HG02884 (cell line): ENCODE measurements at regions not wholly inside any gene's neighbourhood (a gene's known extent, or its start where the extent isn't known, plus 50 kb on each side); places are given as distances from the start of the nearest gene placed in this dataset.
"Not testable (repeated sequence)": the region's sequence is repeated elsewhere in the genome, so short reads cannot be mapped to it uniquely, and the experiment has no call there.

ENCODE experiments used
- ATAC-seq: cut with Tn5 transposase; IDR thresholded peaks from one replicate; pipeline ENCODE4 v1.9.1; 2021; ENCODE audit warnings: mild to moderate bottlenecking, moderate library complexity; ENCODE audit not compliant: unreplicated experiment

- no peak for ATAC-seq
Measured at GRCh38 chr22:22168941-22169867, 75.4 kb upstream of the VPREB1 start.

- no peak for ATAC-seq
Measured at GRCh38 chr22:22168190-22168940, 76.2 kb upstream of the VPREB1 start.

- peak; percentile 43 for ATAC-seq
Measured at GRCh38 chr22:22167791-22168189, 76.8 kb upstream of the VPREB1 start.

- no peak for ATAC-seq
Measured at GRCh38 chr22:22166941-22167713, 77.5 kb upstream of the VPREB1 start.

GRCh38 chr22:22165936-22166710 is 78.5 kb upstream of the VPREB1 start:
- ATAC-seq, result no peak

- no peak for ATAC-seq
Measured at GRCh38 chr22:22164541-22165272, 79.9 kb upstream of the VPREB1 start.

- ATAC-seq, result peak; percentile 65
Measured at GRCh38 chr22:22161924-22162851, 82.4 kb upstream of the VPREB1 start.

- not testable (repeated sequence) for ATAC-seq
Measured at GRCh38 chr22:22160768-22161167, 83.8 kb upstream of the VPREB1 start.

- ATAC-seq, result no peak
Measured at GRCh38 chr22:22159384-22159783, 85.2 kb upstream of the VPREB1 start.

- ATAC-seq, result no peak
Measured at GRCh38 chr22:22158965-22159364, 85.6 kb upstream of the VPREB1 start.

- ATAC-seq, result no peak
Measured at GRCh38 chr22:22158207-22158816, 86.3 kb upstream of the VPREB1 start.

- no peak for ATAC-seq
Measured at GRCh38 chr22:22157348-22157725, 87.2 kb upstream of the VPREB1 start.

GRCh38 chr22:22156716-22157347 is 87.8 kb upstream of the VPREB1 start:
- ATAC-seq, result no peak

- no peak for ATAC-seq
Measured at GRCh38 chr22:22156348-22156715, 88.3 kb upstream of the VPREB1 start.

- no peak for ATAC-seq
Measured at GRCh38 chr22:22155607-22156006, 89.0 kb upstream of the VPREB1 start.

- ATAC-seq, result no peak
Measured at GRCh38 chr22:22155146-22155545, 89.4 kb upstream of the VPREB1 start.

GRCh38 chr22:22154040-22154439 is 90.5 kb upstream of the VPREB1 start:
- no peak for ATAC-seq

- ATAC-seq, result no peak
Measured at GRCh38 chr22:22151308-22151707, 93.3 kb upstream of the VPREB1 start.
